Activated B cell treated with CpG ODN at 0.5 μM for 24 hours (primary cell): ENCODE measurements at regions not wholly inside any gene's neighbourhood (a gene's known extent, or its start where the extent isn't known, plus 50 kb on each side); places are given as distances from the start of the nearest gene placed in this dataset.

ENCODE experiments used
- ATAC-seq: fragments of 200-7000 bp; cut with Tn5 transposase; one replicate; pipeline ENCODE4 v1.10.0; 2021; ENCODE audit warnings: low read depth, mild to moderate bottlenecking, moderate library complexity
- CTCF ChIA-PET: fragments of 350-600 bp; sonication (Branson Sonifier 250); formaldehyde crosslinking; loops from one replicate; lab custom pipeline; 2021; ENCODE audit warnings: antibody characterized with exemption; lab: Charles Lee
- POLR2A ChIA-PET: fragments of 350-600 bp; sonication (Branson Sonifier 250); formaldehyde crosslinking; loops from one replicate; lab custom pipeline; 2021; ENCODE audit warnings: antibody characterized with exemption; lab: Charles Lee
- DNase-seq: peaks from one replicate; pipeline ENCODE4 v3.0.0; 2022
- H3K27ac Mint-ChIP-seq: one replicate; pipeline ENCODE4 v1.8.0; 2020; ENCODE audit warnings: mixed read lengths
- H3K27me3 Mint-ChIP-seq: one replicate; pipeline ENCODE4 v1.8.0; 2021; ENCODE audit warnings: mixed read lengths
- H3K36me3 Mint-ChIP-seq: one replicate; pipeline ENCODE4 v1.8.0; 2021; ENCODE audit warnings: low read depth, mixed read lengths
- H3K4me1 Mint-ChIP-seq: one replicate; pipeline ENCODE4 v1.8.0; 2021; ENCODE audit warnings: mixed read lengths
- H3K4me3 Mint-ChIP-seq: one replicate; pipeline ENCODE4 v1.8.0; 2020; ENCODE audit warnings: mild to moderate bottlenecking, mixed read lengths
- H3K9me3 Mint-ChIP-seq: one replicate; pipeline ENCODE4 v1.8.0; 2020; ENCODE audit warnings: mixed read lengths
- CTCF ChIP-seq: fragments of 200-600 bp; IDR thresholded peaks from one replicate; pipeline ENCODE4 v1.8.0; 2022; ENCODE audit warnings: antibody characterized with exemption, mild to moderate bottlenecking
- intact Hi-C: fragments of 100-400 bp; cut with micrococcal nuclease; formaldehyde crosslinking; loops from one replicate; pipeline ENCODE4 v1.15.1; 2024

DNA sequence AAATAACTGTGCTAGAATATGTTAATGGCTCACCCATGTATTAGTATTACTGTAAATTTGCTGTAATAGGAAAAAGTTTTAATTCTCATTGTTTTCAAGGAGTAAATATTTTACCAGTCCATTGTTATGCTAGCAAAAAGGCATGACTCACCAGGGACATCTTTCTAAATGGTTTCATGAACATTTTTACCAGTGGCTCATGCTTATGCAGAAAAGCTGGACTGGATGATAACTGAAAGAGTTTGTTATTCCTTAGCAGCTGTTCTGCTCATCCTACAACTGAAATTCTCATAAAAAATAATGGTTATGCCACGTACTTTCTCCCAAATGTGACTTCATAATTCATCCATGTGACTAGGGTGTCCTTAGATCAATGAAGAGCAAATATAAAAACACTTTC is 111.9 kb upstream of the PCDH18 start:
- Mint-ChIP-seq H3K9me3 (no peaks in the 10 kb centered on the region), H3K36me3 (no peaks in the 10 kb centered on the region), H3K4me3 (no peak overlapping the region), H3K4me1 (no peaks in the 10 kb centered on the region), H3K27me3 (no peaks in the 10 kb centered on the region), H3K27ac (no peak overlapping the region)
- CTCF ChIA-PET, result no interaction called here
- TF ChIP-seq CTCF, result no peak
- no peak for DNase-seq
- POLR2A ChIA-PET, result no interaction called here
- intact Hi-C loops, result no loop called here
- ATAC-seq, result no peak

- no peaks in the 10 kb centered on the region for H3K4me1 Mint-ChIP-seq
- TF ChIP-seq CTCF, result no peak
- POLR2A ChIA-PET, result no interaction called here
These were observed 109.2 kb upstream of the PCDH18 start for GRCh38 chr4:137641544-137641943.

DNA sequence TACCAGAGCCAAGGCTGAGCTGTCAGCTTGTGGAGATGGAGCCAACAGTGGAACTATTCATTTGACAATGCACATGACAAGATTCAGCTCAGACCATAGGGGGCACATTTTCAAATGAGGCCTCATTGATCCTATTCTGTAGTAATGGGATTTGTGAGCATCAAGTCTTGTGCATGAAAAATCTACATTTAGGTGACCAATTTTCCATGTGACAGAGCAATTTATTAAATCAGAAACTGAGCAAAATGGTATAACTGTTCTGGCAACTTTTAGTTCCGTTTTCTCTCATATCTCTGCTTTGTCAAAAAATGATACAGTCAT is 108.5 kb upstream of the PCDH18 start:
- POLR2A ChIA-PET, result no interaction called here
- no peaks in the 10 kb centered on the region for H3K27me3 Mint-ChIP-seq
- H3K4me3 Mint-ChIP-seq, result no peak overlapping the region
- no peak for TF ChIP-seq CTCF
- no peak overlapping the region for H3K27ac Mint-ChIP-seq
- H3K36me3 Mint-ChIP-seq, result no peaks in the 10 kb centered on the region
- ATAC-seq (no peak), DNase-seq (no peak)
- H3K9me3 Mint-ChIP-seq, result no peaks in the 10 kb centered on the region
- no peaks in the 10 kb centered on the region for H3K4me1 Mint-ChIP-seq
- intact Hi-C loops, result no loop called here
- CTCF ChIA-PET, result no interaction called here

More at GRCh38 chr4:137641544-137641943, 109.2 kb upstream of the PCDH18 start:
- ATAC-seq (no peak), DNase-seq (no peak)
- Mint-ChIP-seq H3K27ac (no peak overlapping the region), H3K4me3 (no peak overlapping the region), H3K27me3 (no peaks in the 10 kb centered on the region), H3K36me3 (no peaks in the 10 kb centered on the region), H3K9me3 (no peaks in the 10 kb centered on the region)
- CTCF ChIA-PET, result no interaction called here
- intact Hi-C loops, result no loop called here

DNA sequence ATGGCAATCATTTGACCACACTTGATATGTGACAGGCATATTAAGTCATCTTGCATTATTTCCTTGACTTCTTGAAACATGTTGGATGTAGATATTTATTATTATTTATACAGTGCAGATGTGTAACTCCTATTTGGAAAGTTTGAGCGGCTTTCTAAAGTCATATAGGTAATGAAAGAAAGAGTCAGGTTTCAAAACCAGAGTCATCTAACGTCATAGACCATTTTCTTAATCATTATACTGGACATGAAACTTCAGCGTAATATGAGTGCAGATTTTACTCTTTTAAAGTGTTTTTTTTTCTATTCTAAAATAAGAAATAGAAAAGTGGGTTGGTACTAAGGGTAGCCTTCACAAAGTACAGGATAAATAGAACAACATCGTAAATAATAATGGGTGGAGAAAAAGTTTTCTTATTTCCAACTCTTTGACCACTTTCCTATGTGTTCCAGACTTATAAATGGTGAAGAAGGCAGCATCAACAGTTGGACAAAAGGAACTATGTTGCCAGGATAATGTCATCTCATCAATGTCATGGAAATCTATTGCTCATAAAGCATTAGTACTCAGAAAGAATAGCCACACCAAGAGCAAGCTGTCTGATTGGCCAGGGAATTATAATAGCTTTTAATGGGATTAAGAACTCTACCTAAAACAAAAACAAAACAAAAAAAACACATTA is 108.0 kb upstream of the PCDH18 start:
- H3K4me1 Mint-ChIP-seq, result no peaks in the 10 kb centered on the region
- ATAC-seq (no peak), DNase-seq (no peak)
- no peak for TF ChIP-seq CTCF
- POLR2A ChIA-PET, result no interaction called here
- no peak overlapping the region for H3K27ac Mint-ChIP-seq
- intact Hi-C loops, result no loop called here
- no peaks in the 10 kb centered on the region for H3K27me3 Mint-ChIP-seq
- CTCF ChIA-PET, result no interaction called here
- no peaks in the 10 kb centered on the region for H3K36me3 Mint-ChIP-seq
- no peaks in the 10 kb centered on the region for H3K9me3 Mint-ChIP-seq
- H3K4me3 Mint-ChIP-seq, result no peak overlapping the region

DNA sequence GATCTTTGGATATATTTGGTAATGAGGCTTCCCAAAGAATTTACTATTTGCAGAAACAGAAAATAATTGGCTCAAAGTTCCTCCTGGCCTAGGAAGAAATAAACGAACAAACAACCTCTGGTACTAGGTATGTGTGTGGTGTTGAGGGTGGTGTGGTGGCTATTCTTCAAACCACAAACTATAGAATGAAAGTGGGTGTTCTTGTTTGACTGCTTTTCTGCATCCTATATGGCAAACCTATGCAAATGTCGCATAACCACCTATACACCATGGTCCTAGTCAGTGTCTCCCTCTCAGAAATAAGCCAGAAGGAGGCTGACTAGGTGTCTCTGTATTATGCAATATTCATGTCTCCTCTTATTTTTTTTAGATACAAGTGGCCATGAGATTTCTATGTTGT is 106.6 kb upstream of the PCDH18 start:
- POLR2A ChIA-PET, result no interaction called here
- intact Hi-C loops, result no loop called here
- no peaks in the 10 kb centered on the region for H3K9me3 Mint-ChIP-seq

More for the DNA sequence above, 106.6 kb upstream of the PCDH18 start:
- Mint-ChIP-seq H3K27ac (no peak overlapping the region), H3K4me3 (no peak overlapping the region), H3K36me3 (no peaks in the 10 kb centered on the region), H3K27me3 (no peaks in the 10 kb centered on the region), H3K4me1 (no peaks in the 10 kb centered on the region)
- TF ChIP-seq CTCF, result no peak
- ATAC-seq (no peak), DNase-seq (no peak)
- CTCF ChIA-PET, result no interaction called here
